EH (cell line): ENCODE measurements at regions not wholly inside any gene's neighbourhood (a gene's known extent, or its start where the extent isn't known, plus 50 kb on each side); places are given as distances from the start of the nearest gene placed in this dataset.

Source experiments
- DNase-seq: peaks from one replicate; pipeline ENCODE4 v3.0.0-alpha.2; 2015; ENCODE audit warnings: low read depth

- no peak for DNase-seq
Observed at GRCh38 chr22:48049116-48049515, 1286.7 kb downstream of the TBC1D22A start.

GRCh38 chr22:48047722-48048500 is 1285.5 kb downstream of the TBC1D22A start:
- DNase-seq = no peak

- no peak for DNase-seq
Observed at GRCh38 chr22:48045369-48045768, 1282.9 kb downstream of the TBC1D22A start.

- no peak for DNase-seq
Observed at GRCh38 chr22:48044487-48045060, 1282.1 kb downstream of the TBC1D22A start.

- no peak for DNase-seq
Observed at GRCh38 chr22:48043581-48043980, 1281.1 kb downstream of the TBC1D22A start.

- no peak for DNase-seq
Observed at GRCh38 chr22:48042621-48043395, 1280.4 kb downstream of the TBC1D22A start.

- DNase-seq = no peak
Observed at GRCh38 chr22:48039326-48039725, 1276.9 kb downstream of the TBC1D22A start.

- no peak for DNase-seq
Observed at GRCh38 chr22:48037618-48038017, 1275.2 kb downstream of the TBC1D22A start.

GRCh38 chr22:48035897-48036296 is 1273.4 kb downstream of the TBC1D22A start:
- no peak for DNase-seq

GRCh38 chr22:48031589-48031988 is 1269.1 kb downstream of the TBC1D22A start:
- no peak for DNase-seq

- DNase-seq = no peak
Observed at GRCh38 chr22:48025096-48025495, 1262.6 kb downstream of the TBC1D22A start.

- no peak for DNase-seq
Observed at GRCh38 chr22:48021991-48022401, 1259.5 kb downstream of the TBC1D22A start.

GRCh38 chr22:48018346-48018745 is 1255.9 kb downstream of the TBC1D22A start:
- no peak for DNase-seq

GRCh38 chr22:48015701-48016100 is 1253.3 kb downstream of the TBC1D22A start:
- DNase-seq = no peak

GRCh38 chr22:48004936-48005335 is 1242.5 kb downstream of the TBC1D22A start:
- DNase-seq = no peak

- DNase-seq = no peak
Observed at GRCh38 chr22:48004038-48004437, 1241.6 kb downstream of the TBC1D22A start.

GRCh38 chr22:48001101-48001500 is 1238.7 kb downstream of the TBC1D22A start:
- DNase-seq = no peak

- no peak for DNase-seq
Observed at GRCh38 chr22:47997612-47998011, 1235.2 kb downstream of the TBC1D22A start.

GRCh38 chr22:47997052-47997590 is 1234.7 kb downstream of the TBC1D22A start:
- no peak for DNase-seq

GRCh38 chr22:47996446-47996857 is 1234.0 kb downstream of the TBC1D22A start:
- DNase-seq = no peak

GRCh38 chr22:47995718-47996117 is 1233.3 kb downstream of the TBC1D22A start:
- DNase-seq = no peak

- no peak for DNase-seq
Observed at GRCh38 chr22:47995264-47995627, 1232.8 kb downstream of the TBC1D22A start.
